H1 (cell line): ENCODE measurements at regions not wholly inside any gene's neighbourhood (a gene's known extent, or its start where the extent isn't known, plus 50 kb on each side); places are given as distances from the start of the nearest gene placed in this dataset.

Experiments used
- CTCF ChIA-PET: fragments of 300-600 bp; sonication (Branson Sonifier 250); formaldehyde crosslinking; loops from one replicate; lab custom pipeline; 2021; ENCODE audit not compliant: partially characterized antibody; lab: Charles Lee
- POLR2A ChIA-PET: fragments of 300-600 bp; sonication (Branson Sonifier 250); formaldehyde crosslinking; loops from one replicate; lab custom pipeline; 2021; ENCODE audit warnings: inconsistent platforms; ENCODE audit not compliant: partially characterized antibody; lab: Charles Lee
- DNase-seq, 2 experiments: peaks; one replicate each; pipeline versions ENCODE4 v3.0.0 to v3.0.0-alpha.2; 2010 to 2022; ENCODE audit warnings: low spot score in 2 of 2, low read depth in 1 of 2, mixed read lengths in 1 of 2
- FAIRE-seq: peaks from 2 replicates; lab custom pipeline; 2011; peaks lifted over from hg19 to GRCh38; lab: Jason Lieb, UNC
- H2AFZ ChIP-seq: 2 replicates; pipeline ENCODE4 v1.8.1; 2012; ENCODE audit warnings: low read length, inconsistent platforms
- H2AK5ac ChIP-seq: 2 replicates; pipeline ENCODE4 v1.6.1; 2013; ENCODE audit warnings: low read depth, low read length
- H2BK120ac ChIP-seq: replicated peaks from 2 replicates; pipeline ENCODE3; 2013; ENCODE audit warnings: low read depth, low read length, inconsistent platforms
- H2BK12ac ChIP-seq: 2 replicates; pipeline ENCODE4 v1.6.1; 2013; ENCODE audit warnings: low read depth, low read length
- H2BK15ac ChIP-seq: 2 replicates; pipeline ENCODE4 v1.6.1; 2013; ENCODE audit warnings: low read length
- H2BK20ac ChIP-seq: 2 replicates; pipeline ENCODE4 v1.6.1; 2013; ENCODE audit warnings: low read length
- H2BK5ac ChIP-seq: 2 replicates; pipeline ENCODE4 v1.6.1; 2013; ENCODE audit warnings: low read depth, low read length
- H3K14ac ChIP-seq: 2 replicates; pipeline ENCODE4 v1.6.1; 2013; ENCODE audit warnings: inconsistent platforms; ENCODE audit not compliant: insufficient read length
- H3K18ac ChIP-seq: 2 replicates; pipeline ENCODE4 v1.6.1; 2013; ENCODE audit warnings: low read length; ENCODE audit errors: extremely low read depth
- H3K23ac ChIP-seq: 2 replicates; pipeline ENCODE4 v1.6.1; 2013; ENCODE audit warnings: inconsistent platforms; ENCODE audit not compliant: insufficient read length
- H3K23me2 ChIP-seq: 2 replicates; pipeline ENCODE4 v1.6.1; 2013; ENCODE audit warnings: low read depth, low read length
- H3K27ac ChIP-seq: 2 replicates; pipeline ENCODE4 v1.6.1; 2011; ENCODE audit warnings: low read depth, low read length, inconsistent platforms
- H3K27me3 ChIP-seq, 4 experiments: replicated peaks in 1 of 4; 1 replicate in 1 of 4; 2 replicates in 3 of 4; pipeline versions ENCODE4 v1.6.1 to v1.8.1; 2011 to 2013; ENCODE audit warnings: low read length in 3 of 4, mild to moderate bottlenecking in 3 of 4, inconsistent platforms in 2 of 4, mixed read lengths in 2 of 4, moderate library complexity in 1 of 4; ENCODE audit not compliant: control insufficient read depth in 3 of 4, insufficient read depth in 3 of 4; ENCODE audit errors: extremely low read depth in 1 of 4
- H3K36me3 ChIP-seq, 4 experiments: 2 replicates each; pipeline versions ENCODE4 v1.6.1 to v1.8.1; 2011 to 2013; ENCODE audit warnings: mild to moderate bottlenecking in 4 of 4, low read length in 3 of 4, moderate library complexity in 2 of 4, control low read depth in 1 of 4, inconsistent platforms in 1 of 4; ENCODE audit not compliant: insufficient read depth in 4 of 4, control insufficient read depth in 2 of 4
- H3K4ac ChIP-seq: replicated peaks from 2 replicates; pipeline ENCODE3; 2013; ENCODE audit warnings: low read length, low read depth, mixed read lengths, inconsistent platforms; ENCODE audit not compliant: insufficient read length
- H3K4me1 ChIP-seq, 4 experiments: replicated peaks in 1 of 4; 1 replicate in 1 of 4; 2 replicates in 3 of 4; pipeline versions ENCODE4 v1.6.1 to v1.8.1; 2011 to 2013; ENCODE audit warnings: low read length in 3 of 4, inconsistent platforms in 2 of 4, mixed read lengths in 1 of 4; ENCODE audit not compliant: insufficient read depth in 4 of 4, control insufficient read depth in 3 of 4
- H3K4me2 ChIP-seq, 2 experiments: 2 replicates each; pipeline versions ENCODE4 v1.6.1 to v1.8.1; 2011 to 2013; ENCODE audit warnings: low read depth in 2 of 2, low read length in 2 of 2, control low read depth in 1 of 2, inconsistent platforms in 1 of 2, mild to moderate bottlenecking in 1 of 2; ENCODE audit not compliant: insufficient read depth in 1 of 2
- H3K4me3 ChIP-seq, 4 experiments: fragments of 200-600, 300-600 bp in 1 of 4; sonication (generic), shearing (Covaris generic), sonication (Bioruptor Twin) in 1 of 4; 2 replicates each; pipeline versions ENCODE4 v1.5.1 to v1.8.1; 2011 to 2016; ENCODE audit warnings: low read length in 4 of 4, low read depth in 3 of 4, control low read depth in 2 of 4, inconsistent platforms in 2 of 4, mild to moderate bottlenecking in 2 of 4, mixed read lengths in 1 of 4, moderate library complexity in 1 of 4; ENCODE audit not compliant: insufficient read depth in 2 of 4; ENCODE audit errors: extremely low read depth in 1 of 4
- H3K56ac ChIP-seq: replicated peaks from 2 replicates; pipeline ENCODE3; 2013; ENCODE audit warnings: low read depth, mild to moderate bottlenecking, mixed read lengths, low read length, inconsistent platforms; ENCODE audit not compliant: insufficient read length
- H3K79me1 ChIP-seq: 2 replicates; pipeline ENCODE4 v1.6.1; 2013; ENCODE audit warnings: low read depth, low read length, control low read depth
- H3K79me2 ChIP-seq, 2 experiments: 2 replicates each; pipeline versions ENCODE4 v1.6.1 to v1.8.1; 2012 to 2013; ENCODE audit warnings: low read length in 2 of 2, mild to moderate bottlenecking in 2 of 2, inconsistent platforms in 1 of 2; ENCODE audit not compliant: insufficient read depth in 2 of 2, control insufficient read depth in 1 of 2
- H3K9ac ChIP-seq, 4 experiments: replicated peaks in 1 of 4; 1 replicate in 1 of 4; 2 replicates in 3 of 4; pipeline versions ENCODE4 v1.6.1 to v1.8.1; 2011 to 2013; ENCODE audit warnings: low read depth in 3 of 4, low read length in 3 of 4, control low read depth in 2 of 4, mild to moderate bottlenecking in 2 of 4, moderate library complexity in 2 of 4, inconsistent platforms in 1 of 4; ENCODE audit errors: extremely low read depth in 1 of 4
- H3K9me3 ChIP-seq, 2 experiments: 2 replicates each; pipeline versions ENCODE4 v1.6.1 to v1.8.1; 2012 to 2013; ENCODE audit warnings: mild to moderate bottlenecking in 2 of 2, moderate library complexity in 2 of 2, control low read depth in 1 of 2, inconsistent platforms in 1 of 2, low read depth in 1 of 2, low read length in 1 of 2, mixed read lengths in 1 of 2; ENCODE audit not compliant: insufficient read depth in 2 of 2
- H4K20me1 ChIP-seq, 2 experiments: replicated peaks in 1 of 2; 2 replicates each; pipeline versions ENCODE3 to v1.8.1; 2011 to 2013; ENCODE audit warnings: inconsistent platforms in 2 of 2, low read length in 2 of 2, mild to moderate bottlenecking in 1 of 2; ENCODE audit not compliant: insufficient read depth in 2 of 2, control insufficient read depth in 1 of 2
- H4K5ac ChIP-seq: 2 replicates; pipeline ENCODE4 v1.6.1; 2013; ENCODE audit warnings: low read length, low read depth, mixed read lengths, inconsistent platforms; ENCODE audit not compliant: insufficient read length
- H4K8ac ChIP-seq: 2 replicates; pipeline ENCODE4 v1.8.0; 2013; ENCODE audit warnings: mild to moderate bottlenecking, moderate library complexity, low read length, inconsistent platforms; ENCODE audit not compliant: insufficient read depth; ENCODE audit errors: extremely low read depth
- H4K91ac ChIP-seq: replicated peaks from 2 replicates; pipeline ENCODE3; 2013; ENCODE audit warnings: low read length, mixed read lengths, inconsistent platforms; ENCODE audit not compliant: insufficient read length
- CHD1 ChIP-seq: IDR thresholded peaks from 2 replicates; pipeline ENCODE4 v1.6.1; 2012; ENCODE audit warnings: low read depth, low read length, improper control_type of control experiment
- CREB1 ChIP-seq: IDR thresholded peaks from 2 replicates; pipeline ENCODE4 v1.6.1; 2012; ENCODE audit warnings: inconsistent platforms
- KDM4A ChIP-seq: IDR thresholded peaks from one replicate; pipeline ENCODE4 v1.7.1; 2012; ENCODE audit warnings: low read depth, mild to moderate bottlenecking, moderate library complexity, low read length, inconsistent platforms; ENCODE audit not compliant: severe bottlenecking
- KDM5A ChIP-seq: fragments of 200-600 bp; IDR thresholded peaks from 2 replicates; pipeline ENCODE4 v1.7.1; 2012; ENCODE audit warnings: mild to moderate bottlenecking, low read length, inconsistent platforms, mixed read lengths
- POLR2AphosphoS5 ChIP-seq: IDR thresholded peaks from 2 replicates; pipeline ENCODE4 v1.6.1; 2011; ENCODE audit warnings: low read depth, low read length
- RBBP5 ChIP-seq: IDR thresholded peaks from 2 replicates; pipeline ENCODE4 v1.7.1; 2012; ENCODE audit warnings: low read depth, mild to moderate bottlenecking, inconsistent platforms, low read length, moderate library complexity, borderline replicate concordance
- RXRA ChIP-seq: IDR thresholded peaks from 2 replicates; pipeline ENCODE4 v1.6.1; 2011; ENCODE audit warnings: low read depth, mild to moderate bottlenecking, low read length, moderate library complexity; ENCODE audit not compliant: insufficient read depth
- YY1 ChIP-seq: IDR thresholded peaks from 2 replicates; pipeline ENCODE4 v1.6.1; 2011; ENCODE audit warnings: low read depth, mild to moderate bottlenecking, low read length
- WGBS, 2 experiments: shearing (Covaris generic) in 1 of 2; methylation state at CpG; one replicate each; pipeline versions ENCODE4 v1.1.6 to v1.1.7; 2013 to 2015; ENCODE audit warnings: low lambda C conversion rate in 2 of 2, mixed read lengths in 2 of 2, inconsistent platforms in 1 of 2, low coverage in 1 of 2, missing lambda C conversion rate in 1 of 2; ENCODE audit not compliant: insufficient replicate concordance in 2 of 2, insufficient coverage in 1 of 2, insufficient read length in 1 of 2; ENCODE audit errors: extremely low coverage in 1 of 2, missing lambda C conversion rate in 1 of 2; 5-methylcytosine and 5-hydroxymethylcytosine counted together
- TF ChIP-seq, protein P1 (sequence below): IDR thresholded peaks from 2 replicates; pipeline ENCODE4 v1.6.1; 2012; ENCODE audit warnings: low read length, inconsistent platforms

- no peak overlapping the region for H3K4me3 ChIP-seq
- peak overlapping the region; percentile 78; the same call in 1 of the 2 replicates for H3K18ac ChIP-seq
- H3K9me3 ChIP-seq, result no peaks in the 10 kb centered on the region
- WGBS, 2 experiments, result 85% methylated on average over 15 of the region's 15 CpGs; no CpG with 5 or more reads in 1 of the 2 experiments
- H4K8ac ChIP-seq, result peak overlapping the region; percentile 20; the same call in 1 of the 2 replicates
- no peak overlapping the region; the same call in 1 of the 2 replicates for H3K27ac ChIP-seq
- H3K36me3 ChIP-seq, result no peaks in the 10 kb centered on the region
- no peak overlapping the region for H3K14ac ChIP-seq
- no peak overlapping the region for H3K4me2 ChIP-seq
- H3K9ac ChIP-seq, result no peak overlapping the region
- H2BK5ac ChIP-seq, result no peak overlapping the region
- H2AK5ac ChIP-seq, result no peak overlapping the region
- peak overlapping the region; percentile 90; the same call in 1 of the 2 replicates for H2BK12ac ChIP-seq
- H3K56ac ChIP-seq, result no peak overlapping the region
- CTCF ChIA-PET, result interaction anchor here (0.8 to 1.8 kb wide), 5 partner anchors 11 to 119 kb away, joined by 3 to 5 read pairs (median 3); no protein-coding TSS in a partner anchor
- H3K27me3 ChIP-seq, result no peaks in the 10 kb centered on the region; a peak in 1 of 7 replicates
- no peak overlapping the region for H3K23ac ChIP-seq
- FAIRE-seq (no peak), DNase-seq (no peak)
- POLR2A ChIA-PET, result no interaction called here
- no peaks in the 10 kb centered on the region for H4K20me1 ChIP-seq
- peak overlapping the region; percentile 95; the same call in 1 of the 2 replicates for H2BK20ac ChIP-seq
- H2BK15ac ChIP-seq, result peak overlapping the region; percentile 72; the same call in 1 of the 2 replicates
- H3K4ac ChIP-seq, result no peak overlapping the region
- H3K4me1 ChIP-seq, result peaks cover 0 to 4% (median under 1%) of the 10 kb centered on the region in 4 experiments; a peak in 2 of 7 replicates
- H2BK120ac ChIP-seq, result no peak overlapping the region
- H4K91ac ChIP-seq, result peak overlapping the region; percentile 76
- H3K79me2 ChIP-seq, result no peaks in the 10 kb centered on the region
- H3K79me1 ChIP-seq, result no peaks in the 10 kb centered on the region
- no peak overlapping the region for H2AFZ ChIP-seq
- no peak overlapping the region for H4K5ac ChIP-seq
- H3K23me2 ChIP-seq, result no peaks in the 10 kb centered on the region
- TF ChIP-seq KDM5A (no peak), RXRA (no peak), RBBP5 (no peak), KDM4A (no peak), YY1 (no peak), CREB1 (no peak), POLR2AphosphoS5 (no peak), CHD1 (no peak)
- TF ChIP-seq, protein P1, sequence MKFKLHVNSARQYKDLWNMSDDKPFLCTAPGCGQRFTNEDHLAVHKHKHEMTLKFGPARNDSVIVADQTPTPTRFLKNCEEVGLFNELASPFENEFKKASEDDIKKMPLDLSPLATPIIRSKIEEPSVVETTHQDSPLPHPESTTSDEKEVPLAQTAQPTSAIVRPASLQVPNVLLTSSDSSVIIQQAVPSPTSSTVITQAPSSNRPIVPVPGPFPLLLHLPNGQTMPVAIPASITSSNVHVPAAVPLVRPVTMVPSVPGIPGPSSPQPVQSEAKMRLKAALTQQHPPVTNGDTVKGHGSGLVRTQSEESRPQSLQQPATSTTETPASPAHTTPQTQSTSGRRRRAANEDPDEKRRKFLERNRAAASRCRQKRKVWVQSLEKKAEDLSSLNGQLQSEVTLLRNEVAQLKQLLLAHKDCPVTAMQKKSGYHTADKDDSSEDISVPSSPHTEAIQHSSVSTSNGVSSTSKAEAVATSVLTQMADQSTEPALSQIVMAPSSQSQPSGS, result no peak
Observed at GRCh38 chr1:38207275-38207674, 160.7 kb upstream of the POU3F1 start.
